22Rv1 (cell line): ENCODE measurements at regions not wholly inside any gene's neighbourhood (a gene's known extent, or its start where the extent isn't known, plus 50 kb on each side); places are given as distances from the start of the nearest gene placed in this dataset.

Experiments
- ZFX ChIP-seq: fragments of 450-650 bp; IDR thresholded peaks from 2 replicates; pipeline ENCODE4 v1.6.1; 2017; ENCODE audit warnings: antibody characterized with exemption, borderline replicate concordance
- TF ChIP-seq, protein P1 (sequence below): fragments of 450-650 bp; IDR thresholded peaks from 2 replicates; pipeline ENCODE4 v1.5.1; 2017; ENCODE audit warnings: mild to moderate bottlenecking

DNA sequence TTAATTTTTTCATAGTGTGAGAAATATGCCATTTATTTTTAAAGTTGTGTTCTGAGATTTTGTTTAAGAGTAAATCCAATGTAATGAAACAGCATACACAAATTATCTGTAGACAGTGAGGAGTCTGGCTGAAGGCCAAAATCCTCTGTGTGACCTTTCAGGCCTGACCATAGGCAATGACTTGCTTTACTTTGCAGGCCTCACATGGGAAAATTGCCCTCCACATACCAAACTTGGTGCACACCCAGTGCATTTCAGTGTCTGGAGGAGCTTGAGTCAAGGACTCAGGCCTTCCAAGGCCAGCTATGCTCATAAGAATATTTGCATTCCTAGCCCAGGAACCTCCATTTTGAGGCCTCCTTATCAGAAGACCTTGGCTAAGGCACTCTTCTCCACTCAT lies 430.1 kb downstream of the GABRG1 start:
- TF ChIP-seq, protein P1, sequence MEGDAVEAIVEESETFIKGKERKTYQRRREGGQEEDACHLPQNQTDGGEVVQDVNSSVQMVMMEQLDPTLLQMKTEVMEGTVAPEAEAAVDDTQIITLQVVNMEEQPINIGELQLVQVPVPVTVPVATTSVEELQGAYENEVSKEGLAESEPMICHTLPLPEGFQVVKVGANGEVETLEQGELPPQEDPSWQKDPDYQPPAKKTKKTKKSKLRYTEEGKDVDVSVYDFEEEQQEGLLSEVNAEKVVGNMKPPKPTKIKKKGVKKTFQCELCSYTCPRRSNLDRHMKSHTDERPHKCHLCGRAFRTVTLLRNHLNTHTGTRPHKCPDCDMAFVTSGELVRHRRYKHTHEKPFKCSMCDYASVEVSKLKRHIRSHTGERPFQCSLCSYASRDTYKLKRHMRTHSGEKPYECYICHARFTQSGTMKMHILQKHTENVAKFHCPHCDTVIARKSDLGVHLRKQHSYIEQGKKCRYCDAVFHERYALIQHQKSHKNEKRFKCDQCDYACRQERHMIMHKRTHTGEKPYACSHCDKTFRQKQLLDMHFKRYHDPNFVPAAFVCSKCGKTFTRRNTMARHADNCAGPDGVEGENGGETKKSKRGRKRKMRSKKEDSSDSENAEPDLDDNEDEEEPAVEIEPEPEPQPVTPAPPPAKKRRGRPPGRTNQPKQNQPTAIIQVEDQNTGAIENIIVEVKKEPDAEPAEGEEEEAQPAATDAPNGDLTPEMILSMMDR: no peak
- TF ChIP-seq ZFX: no peak
